Progenitor cell of endocrine pancreas (in vitro differentiated cells): ENCODE measurements at regions not wholly inside any gene's neighbourhood (a gene's known extent, or its start where the extent isn't known, plus 50 kb on each side); places are given as distances from the start of the nearest gene placed in this dataset.

Experiments used
- DNase-seq: peaks from one replicate; pipeline ENCODE4 v3.0.0; 2021; ENCODE audit warnings: low spot score; ENCODE audit not compliant: unreplicated experiment
- H3K27ac Mint-ChIP-seq: 2 replicates; pipeline ENCODE4 v1.8.0; 2021; ENCODE audit warnings: mild to moderate bottlenecking, moderate library complexity, mixed read lengths
- H3K27me3 Mint-ChIP-seq: 2 replicates; pipeline ENCODE4 v1.8.0; 2021; ENCODE audit warnings: mixed read lengths
- H3K36me3 Mint-ChIP-seq: 2 replicates; pipeline ENCODE4 v1.8.0; 2022; ENCODE audit warnings: mixed read lengths; ENCODE audit not compliant: insufficient read depth
- H3K4me1 Mint-ChIP-seq: 2 replicates; pipeline ENCODE4 v1.8.0; 2021; ENCODE audit warnings: low read depth, mixed read lengths
- H3K4me3 Mint-ChIP-seq: 2 replicates; pipeline ENCODE4 v1.8.0; 2021; ENCODE audit warnings: low read depth, mild to moderate bottlenecking, moderate library complexity, mixed read lengths
- H3K9me3 Mint-ChIP-seq: 2 replicates; pipeline ENCODE4 v1.8.0; 2021; ENCODE audit warnings: low read depth, mixed read lengths
- TF ChIP-seq, protein P1 (sequence below): fragments of 200-600 bp; sonication (generic); IDR thresholded peaks from one replicate; pipeline ENCODE4 v1.5.0; 2021; ENCODE audit warnings: antibody characterized with exemption, mild to moderate bottlenecking; ENCODE audit not compliant: unreplicated experiment

GRCh38 chr18:24868760-24869237 lies 408.4 kb downstream of the HRH4 start:
- Mint-ChIP-seq H3K4me1 (no peaks in the 10 kb centered on the region), H3K27ac (no peak overlapping the region), H3K27me3 (peaks cover 36% of the 10 kb centered on the region), H3K4me3 (no peak overlapping the region), H3K9me3 (no peaks in the 10 kb centered on the region), H3K36me3 (no peaks in the 10 kb centered on the region)
- DNase-seq = no peak
- TF ChIP-seq, protein P1, sequence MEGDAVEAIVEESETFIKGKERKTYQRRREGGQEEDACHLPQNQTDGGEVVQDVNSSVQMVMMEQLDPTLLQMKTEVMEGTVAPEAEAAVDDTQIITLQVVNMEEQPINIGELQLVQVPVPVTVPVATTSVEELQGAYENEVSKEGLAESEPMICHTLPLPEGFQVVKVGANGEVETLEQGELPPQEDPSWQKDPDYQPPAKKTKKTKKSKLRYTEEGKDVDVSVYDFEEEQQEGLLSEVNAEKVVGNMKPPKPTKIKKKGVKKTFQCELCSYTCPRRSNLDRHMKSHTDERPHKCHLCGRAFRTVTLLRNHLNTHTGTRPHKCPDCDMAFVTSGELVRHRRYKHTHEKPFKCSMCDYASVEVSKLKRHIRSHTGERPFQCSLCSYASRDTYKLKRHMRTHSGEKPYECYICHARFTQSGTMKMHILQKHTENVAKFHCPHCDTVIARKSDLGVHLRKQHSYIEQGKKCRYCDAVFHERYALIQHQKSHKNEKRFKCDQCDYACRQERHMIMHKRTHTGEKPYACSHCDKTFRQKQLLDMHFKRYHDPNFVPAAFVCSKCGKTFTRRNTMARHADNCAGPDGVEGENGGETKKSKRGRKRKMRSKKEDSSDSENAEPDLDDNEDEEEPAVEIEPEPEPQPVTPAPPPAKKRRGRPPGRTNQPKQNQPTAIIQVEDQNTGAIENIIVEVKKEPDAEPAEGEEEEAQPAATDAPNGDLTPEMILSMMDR = no peak

- TF ChIP-seq, protein P1 = no peak
- H3K9me3 Mint-ChIP-seq = no peaks in the 10 kb centered on the region
- H3K4me1 Mint-ChIP-seq = no peaks in the 10 kb centered on the region
- peaks cover 38% of the 10 kb centered on the region for H3K27me3 Mint-ChIP-seq
- no peaks in the 10 kb centered on the region for H3K36me3 Mint-ChIP-seq
- no peak overlapping the region for H3K27ac Mint-ChIP-seq
- no peak overlapping the region for H3K4me3 Mint-ChIP-seq
- no peak for DNase-seq
Observed at GRCh38 chr18:24869285-24869684, 408.8 kb downstream of the HRH4 start.

DNA sequence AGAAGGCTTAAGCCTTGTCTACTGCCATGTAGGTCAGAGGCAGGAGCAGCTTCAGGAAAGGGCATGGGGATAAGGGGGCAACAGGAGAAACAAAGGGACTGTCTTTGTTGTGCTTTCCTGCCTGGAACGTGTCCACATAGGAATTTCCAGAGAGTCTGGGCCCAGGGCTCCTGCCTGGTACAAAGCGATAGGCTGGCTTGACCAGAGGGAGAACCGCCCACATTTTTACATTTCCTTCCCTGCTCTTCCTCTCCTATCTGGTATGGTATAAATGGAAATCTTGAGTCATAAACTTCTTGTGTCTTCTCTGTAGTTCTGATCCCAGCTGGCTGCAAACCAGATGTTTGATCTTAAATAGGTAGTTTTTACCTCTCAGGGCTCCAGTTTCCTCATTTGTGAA lies 414.8 kb downstream of the HRH4 start:
- TF ChIP-seq, protein P1 = no peak
- DNase-seq = no peak
- Mint-ChIP-seq H3K4me1 (peaks cover 4% of the 10 kb centered on the region), H3K27ac (no peak overlapping the region), H3K4me3 (no peak overlapping the region), H3K27me3 (peaks cover 71% of the 10 kb centered on the region), H3K36me3 (no peaks in the 10 kb centered on the region), H3K9me3 (no peaks in the 10 kb centered on the region)

DNA sequence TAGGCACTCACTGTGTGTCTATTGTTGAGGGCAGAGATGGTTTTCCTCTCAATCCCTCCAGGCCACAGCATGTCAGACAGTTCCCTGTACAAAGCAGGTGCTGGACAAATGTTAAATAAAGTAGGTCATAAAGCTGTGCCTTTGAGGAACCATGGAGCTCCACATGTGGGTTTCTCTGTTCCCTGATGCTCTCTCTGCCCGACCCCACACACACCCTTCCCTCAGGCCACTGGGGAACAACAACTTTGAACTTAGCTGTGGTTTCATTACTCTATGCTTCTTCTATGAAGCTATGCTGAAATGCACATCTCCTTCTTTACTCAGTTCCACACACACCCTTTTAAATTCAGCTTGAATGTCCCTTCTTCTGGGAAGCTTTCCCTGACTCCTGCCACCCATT lies 415.3 kb downstream of the HRH4 start:
- DNase-seq = no peak
- H3K4me3 Mint-ChIP-seq = no peak overlapping the region
- peaks cover 4% of the 10 kb centered on the region for H3K4me1 Mint-ChIP-seq
- TF ChIP-seq, protein P1 = no peak
- H3K36me3 Mint-ChIP-seq = no peaks in the 10 kb centered on the region
- H3K27ac Mint-ChIP-seq = no peak overlapping the region
- peaks cover 72% of the 10 kb centered on the region for H3K27me3 Mint-ChIP-seq
- no peaks in the 10 kb centered on the region for H3K9me3 Mint-ChIP-seq

- DNase-seq = no peak
- Mint-ChIP-seq H3K9me3 (no peaks in the 10 kb centered on the region), H3K27me3 (peaks cover 71% of the 10 kb centered on the region), H3K36me3 (no peaks in the 10 kb centered on the region), H3K27ac (no peak overlapping the region), H3K4me1 (peaks cover 4% of the 10 kb centered on the region), H3K4me3 (no peak overlapping the region)
- TF ChIP-seq, protein P1 = no peak
Observed at GRCh38 chr18:24876266-24876665, 415.8 kb downstream of the HRH4 start.
